ENCODE measurements at regions not wholly inside any gene's neighbourhood (a gene's known extent, or its start where the extent isn't known, plus 50 kb on each side); places are given as distances from the start of the nearest gene placed in this dataset.
A peak's percentile ranks its signal among the peaks of the same experiment; 100 is the strongest.

GRCh38 chr3:72665701-72666446 lies 182.4 kb downstream of the SHQ1 start:
- no peak for TF ChIP-seq MYC (IDR thresholded peaks at IDR 0.05; ENCODE audit: borderline replicate concordance, low read length)
- TF ChIP-seq CTCF (IDR thresholded peaks at IDR 0.05) = peak; percentile 58
- TF ChIP-seq POLR2A (IDR thresholded peaks at IDR 0.05; ENCODE audit: low read length) = no peak
- no peak for TF ChIP-seq ZSCAN20 (CRISPR knock-in tag; IDR thresholded peaks at IDR 0.05)
- no peak for TF ChIP-seq EP300 (IDR thresholded peaks at IDR 0.05)
- no peak for TF ChIP-seq RFX5 (IDR thresholded peaks at IDR 0.05)
